K562 (cell line): ENCODE measurements at regions not wholly inside any gene's neighbourhood (a gene's known extent, or its start where the extent isn't known, plus 50 kb on each side); places are given as distances from the start of the nearest gene placed in this dataset.

ENCODE experiments used
- ATAC-seq: fragments of 200-7000 bp; cut with Tn5 transposase; 3 replicates; pipeline ENCODE4 v1.9.1; 2020; ENCODE audit warnings: moderate library complexity
- BruUV-seq: library from RNA; stranded (reverse); fragments of 400-500 nt; replicated peaks from 2 replicates; lab custom pipeline; 2021; lab: Mats Ljungman, UMichigan
- CTCF ChIA-PET: fragments of 300-600 bp; formaldehyde crosslinking; extraction: SDS; loops from one replicate; lab custom pipeline; 2021; ENCODE audit warnings: low intra/inter-chr PET ratio; lab: Yijun Ruan, JAX
- POLR2A ChIA-PET: fragments of 300-600, 350-650 bp; sonication (Branson Sonifier 250); formaldehyde crosslinking; extraction: SDS; loops from one replicate; lab custom pipeline; 2021; ENCODE audit warnings: antibody characterized with exemption, inconsistent platforms; lab: Yijun Ruan, JAX
- DNase-seq, 4 experiments: peaks; one replicate each; pipeline versions ENCODE4 v3.0.0 to v3.0.0-alpha.2; 2011 to 2018; ENCODE audit warnings: low spot score in 3 of 4, mixed read lengths in 3 of 4; ENCODE audit errors: extremely low read depth in 1 of 4
- FAIRE-seq: peaks from 2 replicates; lab custom pipeline; 2011; peaks lifted over from hg19 to GRCh38; lab: Jason Lieb, UNC
- H2AFZ ChIP-seq: 2 replicates; pipeline ENCODE4 v1.6.0; 2011; ENCODE audit warnings: low read depth, low read length, control low read depth, inconsistent platforms
- H3K27ac ChIP-seq: fragments of 200-600 bp; 3 replicates; pipeline ENCODE4 v1.8.0; 2011; ENCODE audit warnings: low read depth, mild to moderate bottlenecking, control low read depth, inconsistent platforms, low read length, moderate library complexity, mixed read lengths; ENCODE audit errors: extremely low read depth
- H3K27me3 ChIP-seq, 2 experiments: fragments of 300-600 bp in 1 of 2; 2 replicates in 1 of 2; 3 replicates in 1 of 2; pipeline versions ENCODE4 v1.6.0 to v1.8.0; 2011; ENCODE audit warnings: inconsistent platforms in 2 of 2, low read length in 2 of 2, mild to moderate bottlenecking in 1 of 2, mixed read lengths in 1 of 2, moderate library complexity in 1 of 2; ENCODE audit not compliant: control insufficient read depth in 2 of 2, insufficient read depth in 2 of 2
- H3K36me3 ChIP-seq: fragments of 300-600 bp; 3 replicates; pipeline ENCODE4 v1.8.0; 2011; ENCODE audit warnings: mild to moderate bottlenecking, low read length, inconsistent platforms; ENCODE audit not compliant: control insufficient read depth, insufficient read depth
- H3K4me1 ChIP-seq, 2 experiments: fragments of 200-600 bp in 1 of 2; replicated peaks in 1 of 2; 2 replicates in 1 of 2; 3 replicates in 1 of 2; pipeline versions ENCODE4 v1.5.1 to v1.8.0; 2011; ENCODE audit warnings: inconsistent platforms in 2 of 2, low read length in 2 of 2, mild to moderate bottlenecking in 1 of 2, mixed read lengths in 1 of 2, moderate library complexity in 1 of 2; ENCODE audit not compliant: control insufficient read depth in 2 of 2, insufficient read depth in 2 of 2
- H3K4me2 ChIP-seq: 2 replicates; pipeline ENCODE4 v1.6.1; 2011; ENCODE audit warnings: low read length, control low read depth, inconsistent platforms, mixed read lengths; ENCODE audit not compliant: insufficient read depth
- H3K4me3 ChIP-seq: fragments of 200-600 bp; sonication (generic), shearing (Covaris generic); 2 replicates; pipeline ENCODE4 v1.5.1; 2016; ENCODE audit warnings: control low read depth, inconsistent platforms
- H3K79me2 ChIP-seq: fragments of 200-600 bp; 3 replicates; pipeline ENCODE4 v1.8.0; 2011; ENCODE audit warnings: low read length, inconsistent platforms; ENCODE audit not compliant: control insufficient read depth, insufficient read depth
- H3K9ac ChIP-seq, 2 experiments: 2 replicates each; pipeline versions ENCODE4 v1.6.0 to v1.6.1; 2011; ENCODE audit warnings: low read depth in 2 of 2, low read length in 2 of 2, control low read depth in 1 of 2, inconsistent platforms in 1 of 2, mild to moderate bottlenecking in 1 of 2, mixed read lengths in 1 of 2; ENCODE audit not compliant: insufficient read depth in 1 of 2
- H3K9me1 ChIP-seq: one replicate; pipeline ENCODE4 v1.6.0; 2011; ENCODE audit warnings: inconsistent platforms, mild to moderate bottlenecking, low read length, moderate library complexity; ENCODE audit not compliant: control insufficient read depth, insufficient read depth
- H3K9me3 ChIP-seq: replicated peaks from 2 replicates; pipeline ENCODE4 v1.5.1; 2011; ENCODE audit warnings: low read depth, low read length, inconsistent platforms; ENCODE audit not compliant: control insufficient read depth, insufficient read depth
- H4K20me1 ChIP-seq: replicated peaks from 2 replicates; pipeline ENCODE4 v1.6.1; 2011; ENCODE audit warnings: low read length, inconsistent platforms, mixed read lengths; ENCODE audit not compliant: control insufficient read depth, insufficient read depth
- CHCHD3 ChIP-seq: fragments of 250-450 bp; sonication (Bioruptor Pico); IDR thresholded peaks from 2 replicates; pipeline ENCODE4 v2.1.2; 2022; ENCODE audit warnings: mild to moderate bottlenecking
- DACH1 ChIP-seq: fragments of 450-650 bp; IDR thresholded peaks from 2 replicates; pipeline ENCODE4 v1.6.1; 2018; ENCODE audit not compliant: partially characterized antibody
- DIDO1 ChIP-seq: fragments of 450-650 bp; IDR thresholded peaks from 2 replicates; pipeline ENCODE4 v1.6.1; 2016; ENCODE audit warnings: low read depth, missing biosample characterization, missing genetic modification characterization
- DMBX1 ChIP-seq: fragments of 250-450 bp; sonication (Bioruptor Pico); IDR thresholded peaks from 2 replicates; pipeline ENCODE4 v1.8.0; 2022; ENCODE audit warnings: inconsistent platforms, mild to moderate bottlenecking, moderate library complexity, borderline replicate concordance
- EP400 ChIP-seq: fragments of 450-650 bp; IDR thresholded peaks from 2 replicates; pipeline ENCODE4 v1.6.1; 2017; ENCODE audit warnings: antibody characterized with exemption, mild to moderate bottlenecking, moderate library complexity
- ETV1 ChIP-seq: fragments of 450-650 bp; conservative IDR thresholded peaks from 2 replicates; pipeline ENCODE4 v1.6.1; 2016; ENCODE audit warnings: missing genetic modification characterization, control low read depth, low read depth, missing compliant biosample characterization
- FOSL1 ChIP-seq: fragments of 200-800 bp; sonication (Bioruptor generic); conservative IDR thresholded peaks from 2 replicates; pipeline ENCODE4 v1.6.1; 2016; ENCODE audit warnings: missing genetic modification characterization, missing compliant biosample characterization
- FOXK2 ChIP-seq, 2 experiments: fragments of 450-650 bp; IDR thresholded peaks in 1 of 2; conservative IDR thresholded peaks in 1 of 2; 2 replicates each; pipeline ENCODE4 v1.6.1; 2016; ENCODE audit warnings: low read depth in 2 of 2, mild to moderate bottlenecking in 1 of 2
- HDAC6 ChIP-seq: IDR thresholded peaks from 2 replicates; pipeline ENCODE4 v1.6.1; 2012; ENCODE audit warnings: low read depth, mild to moderate bottlenecking, control low read depth, inconsistent platforms, low read length, moderate library complexity
- KAT8 ChIP-seq: fragments of 450-650 bp; IDR thresholded peaks from 2 replicates; pipeline ENCODE4 v1.6.1; 2016; ENCODE audit warnings: low read depth, mild to moderate bottlenecking
- MYBL2 ChIP-seq, 2 experiments: fragments of 450-650 bp in 1 of 2; sonication (generic) in 1 of 2; formaldehyde crosslinking in 1 of 2; IDR thresholded peaks; 2 replicates each; pipeline versions ENCODE4 v1.6.1 to v1.8.1; 2017 to 2022; ENCODE audit warnings: borderline replicate concordance in 1 of 2, inconsistent platforms in 1 of 2, low read depth in 1 of 2, mild to moderate bottlenecking in 1 of 2, missing genetic modification reagents in 1 of 2, moderate library complexity in 1 of 2
- NCOA2 ChIP-seq, 2 experiments: fragments of 450-650 bp; IDR thresholded peaks; 2 replicates each; pipeline ENCODE4 v1.6.1; 2018; ENCODE audit warnings: mild to moderate bottlenecking in 2 of 2, moderate library complexity in 1 of 2; ENCODE audit not compliant: partially characterized antibody in 2 of 2
- NCOR1 ChIP-seq: fragments of 450-650 bp; IDR thresholded peaks from 2 replicates; pipeline ENCODE4 v1.6.1; 2016; ENCODE audit warnings: mild to moderate bottlenecking, moderate library complexity
- NFE2L1 ChIP-seq: fragments of 450-650 bp; IDR thresholded peaks from 2 replicates; pipeline ENCODE4 v1.6.1; 2016; ENCODE audit warnings: missing genetic modification characterization, low read depth, mild to moderate bottlenecking, missing compliant biosample characterization, moderate library complexity, borderline replicate concordance
- SIRT6 ChIP-seq: IDR thresholded peaks from one replicate; pipeline ENCODE4 v1.6.1; 2012; ENCODE audit warnings: low read depth, mild to moderate bottlenecking, control low read depth, inconsistent platforms, low read length, moderate library complexity
- SPI1 ChIP-seq: IDR thresholded peaks from 2 replicates; pipeline ENCODE4 v1.6.1; 2011; ENCODE audit warnings: low read depth, low read length, control low read depth, borderline replicate concordance
- SREBF1 ChIP-seq: fragments of 150-350 bp; IDR thresholded peaks from 2 replicates; pipeline ENCODE4 v1.6.1; 2014; ENCODE audit warnings: antibody characterized with exemption, low read depth, low read length, borderline replicate concordance
- STAG1 ChIP-seq: sonication (generic); formaldehyde crosslinking; IDR thresholded peaks from 2 replicates; pipeline ENCODE4 v1.5.0; 2020; ENCODE audit warnings: missing genetic modification reagents, borderline replicate concordance
- TAF7 ChIP-seq: fragments of 450-650 bp; IDR thresholded peaks from 2 replicates; pipeline ENCODE4 v1.6.1; 2016; ENCODE audit warnings: missing genetic modification characterization, missing compliant biosample characterization
- TBL1XR1 ChIP-seq, 2 experiments: IDR thresholded peaks; 2 replicates each; pipeline ENCODE4 v1.6.1; 2012; ENCODE audit warnings: improper control_type of control experiment in 2 of 2, low read length in 2 of 2, mild to moderate bottlenecking in 1 of 2
- TFAP4 ChIP-seq: sonication (generic); formaldehyde crosslinking; IDR thresholded peaks from 2 replicates; pipeline ENCODE4 v1.8.0; 2022; ENCODE audit warnings: missing genetic modification reagents, mild to moderate bottlenecking, moderate library complexity, borderline replicate concordance
- WHSC1 ChIP-seq: IDR thresholded peaks from one replicate; pipeline ENCODE4 v1.6.1; 2012; ENCODE audit warnings: low read length, control low read depth, inconsistent platforms
- XRCC3 ChIP-seq: fragments of 450-650 bp; IDR thresholded peaks from 2 replicates; pipeline ENCODE4 v1.6.1; 2017; ENCODE audit warnings: mild to moderate bottlenecking, moderate library complexity
- ZNF224 ChIP-seq: sonication (generic); formaldehyde crosslinking; IDR thresholded peaks from 2 replicates; pipeline ENCODE4 v1.8.0; 2022; ENCODE audit warnings: mild to moderate bottlenecking, missing genetic modification reagents
- whole genome bisulfite sequencing: fragments of 100-300 bp; shearing (Covaris generic); methylation state at CpG from one replicate; pipeline ENCODE4 v1.1.6; 2016; ENCODE audit warnings: low coverage, mixed read lengths; ENCODE audit not compliant: insufficient coverage; ENCODE audit errors: missing lambda C conversion rate; 5-methylcytosine and 5-hydroxymethylcytosine counted together
- in situ Hi-C: fragments of 300-500 bp; cut with MboI; formaldehyde crosslinking; loops from 4 replicates; pipeline ENCODE4 v1.15.0; 2018; ENCODE audit warnings: inconsistent platforms, mixed read lengths
- intact Hi-C: fragments of 100-400 bp; cut with micrococcal nuclease; formaldehyde crosslinking; loops from 2 replicates; pipeline ENCODE4 v1.14.2; 2022

DNA sequence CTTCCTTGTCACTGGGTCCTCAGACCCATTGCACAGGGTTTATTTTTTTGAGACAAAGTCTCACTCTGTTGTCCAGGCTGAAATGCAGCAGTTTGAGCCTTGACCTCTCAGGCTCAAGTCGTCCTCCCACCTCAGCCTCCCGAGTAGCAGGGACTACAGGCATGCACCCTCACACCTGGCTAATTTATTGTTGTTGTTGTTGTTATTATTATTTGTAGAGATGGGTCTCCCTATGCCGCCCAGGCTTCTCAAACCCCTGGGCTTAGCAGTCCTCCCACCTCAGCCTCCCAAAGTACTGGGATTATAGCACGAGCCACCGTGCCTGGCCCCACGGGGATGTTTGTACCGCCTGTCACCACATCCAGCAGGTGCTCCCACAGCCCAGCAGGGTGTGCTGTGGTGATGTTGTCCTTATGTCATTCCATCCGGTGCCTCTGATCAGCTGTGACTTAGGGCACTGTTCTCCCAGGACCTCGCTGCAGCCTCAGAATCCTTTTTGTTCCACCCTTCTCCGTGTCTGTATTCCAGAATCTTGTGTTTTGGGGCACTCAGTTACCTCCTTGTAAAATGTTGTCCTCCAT lies 182.3 kb downstream of the INO80D start:
- DNase-seq = peak; percentile 25 to 67 (median 40)
- FAIRE-seq = peak; percentile 66
- no peak overlapping the region; the same call in 1 of the 2 replicates for H3K4me2 ChIP-seq
- peak overlapping the region; percentile 55 for H2AFZ ChIP-seq
- peaks cover 3 to 12% of the 10 kb centered on the region in 2 experiments; a peak in 3 of 5 replicates for H3K4me1 ChIP-seq
- no peak overlapping the region for H3K27ac ChIP-seq
- H3K79me2 ChIP-seq = no peaks in the 10 kb centered on the region
- ChIA-PET CTCF (no interaction called here), POLR2A (no interaction called here)
- no peaks in the 10 kb centered on the region for H3K27me3 ChIP-seq
- no TSS peak for BruUV-seq
- intact Hi-C loops (loop anchor here (5.0 kb wide), 1 partner anchor 44 kb away; no protein-coding TSS in a partner anchor), in situ Hi-C loops (no loop called here)
- no peaks in the 10 kb centered on the region for H3K9me1 ChIP-seq
- no peak overlapping the region for H3K9ac ChIP-seq
- peak; percentile 95 for ATAC-seq
- 15% methylated on average over 7 of the region's 10 CpGs for WGBS
- no peak overlapping the region for H3K4me3 ChIP-seq
- peaks cover 2% of the 10 kb centered on the region; the same call in 1 of the 2 replicates for H3K9me3 ChIP-seq
- no peaks in the 10 kb centered on the region for H3K36me3 ChIP-seq
- H4K20me1 ChIP-seq = no peaks in the 10 kb centered on the region
- TF ChIP-seq DACH1 = peak; percentile 66
- TF ChIP-seq NCOA2 (IDR thresholded peaks at IDR 0.05; ENCODE audit: partially characterized antibody in 2 of 2) = no peak
- TF ChIP-seq NCOR1 = no peak
- no peak for TF ChIP-seq TAF7 (tag)
- TF ChIP-seq FOSL1 (tag) = no peak
- TF ChIP-seq XRCC3 = no peak
- peak; percentile 85; the same call in 1 of the 2 replicates for TF ChIP-seq TFAP4 (CRISPR knock-in tag)
- TF ChIP-seq DMBX1 = no peak
- TF ChIP-seq SREBF1 = no peak
- TF ChIP-seq TBL1XR1 (IDR thresholded peaks at IDR 0.05; ENCODE audit: low read length in 2 of 2) = no peak
- no peak for TF ChIP-seq MYBL2 (IDR thresholded peaks at IDR 0.05; ENCODE audit: low read depth)
- TF ChIP-seq MYBL2 (CRISPR knock-in tag; IDR thresholded peaks at IDR 0.05; ENCODE audit: borderline replicate concordance) = no peak
- no peak for TF ChIP-seq SIRT6
- no peak for TF ChIP-seq HDAC6
- TF ChIP-seq ETV1 (tag) = peak; percentile 61
- no peak for TF ChIP-seq STAG1 (CRISPR knock-in tag)
- no peak for TF ChIP-seq DIDO1
- TF ChIP-seq EP400 = no peak
- TF ChIP-seq ZNF224 = no peak
- TF ChIP-seq CHCHD3 (CRISPR knock-in tag) = no peak
- TF ChIP-seq FOXK2 (conservative IDR thresholded peaks at IDR 0.05 in 1 of 2, IDR thresholded peaks at IDR 0.05 in 1 of 2; ENCODE audit: low read depth in 2 of 2) = no peak
- TF ChIP-seq KAT8 = no peak
- TF ChIP-seq SPI1 = no peak
- TF ChIP-seq NFE2L1 (tag) = no peak
- no peak for TF ChIP-seq WHSC1
